HG03025 (cell line): ENCODE measurements at regions not wholly inside any gene's neighbourhood (a gene's known extent, or its start where the extent isn't known, plus 50 kb on each side); places are given as distances from the start of the nearest gene placed in this dataset.
A peak's percentile ranks its signal among the peaks of the same experiment; 100 is the strongest.

Source experiments
- ATAC-seq: cut with Tn5 transposase; IDR thresholded peaks from one replicate; pipeline ENCODE4 v1.9.1; 2021; ENCODE audit warnings: mild to moderate bottlenecking, moderate library complexity; ENCODE audit not compliant: unreplicated experiment, low FRiP score

GRCh38 chr2:217461674-217462073 lies 541.1 kb downstream of the TNS1 start:
- no peak for ATAC-seq

GRCh38 chr2:217459680-217460405 lies 543.0 kb downstream of the TNS1 start:
- no peak for ATAC-seq

- ATAC-seq: no peak
Observed at GRCh38 chr2:217459016-217459415, 543.8 kb downstream of the TNS1 start.

- ATAC-seq: no peak
Observed at GRCh38 chr2:217456016-217456415, 546.8 kb downstream of the TNS1 start.

GRCh38 chr2:217452928-217453327 lies 549.9 kb downstream of the TNS1 start:
- ATAC-seq: no peak

- ATAC-seq: no peak
Observed at GRCh38 chr2:217451666-217452065, 551.1 kb downstream of the TNS1 start.

GRCh38 chr2:217449444-217449843 lies 553.4 kb downstream of the TNS1 start:
- no peak for ATAC-seq

- ATAC-seq: no peak
Observed at GRCh38 chr2:217448860-217449259, 553.9 kb downstream of the TNS1 start.

- no peak for ATAC-seq
Observed at GRCh38 chr2:217445723-217446122, 557.1 kb downstream of the TNS1 start.

- ATAC-seq: peak; percentile 59
Observed at GRCh38 chr2:217444932-217445331, 557.9 kb downstream of the TNS1 start.

GRCh38 chr2:217444509-217444908 lies 558.3 kb downstream of the TNS1 start:
- ATAC-seq: no peak

GRCh38 chr2:217443601-217444000 lies 559.2 kb downstream of the TNS1 start:
- no peak for ATAC-seq

GRCh38 chr2:217440000-217440399 lies 562.8 kb downstream of the TNS1 start:
- no peak for ATAC-seq

- ATAC-seq: peak; percentile 43
Observed at GRCh38 chr2:217438821-217439220, 564.0 kb downstream of the TNS1 start.

- ATAC-seq: no peak
Observed at GRCh38 chr2:217438136-217438535, 564.7 kb downstream of the TNS1 start.

- ATAC-seq: no peak
Observed at GRCh38 chr2:217437290-217437870, 565.4 kb downstream of the TNS1 start.

GRCh38 chr2:217436386-217436785 lies 566.4 kb downstream of the TNS1 start:
- no peak for ATAC-seq

GRCh38 chr2:217434180-217434975 lies 568.4 kb downstream of the TNS1 start:
- peak; percentile 98 for ATAC-seq

GRCh38 chr2:217433522-217433921 lies 569.3 kb downstream of the TNS1 start:
- ATAC-seq: no peak

GRCh38 chr2:217431577-217432269 lies 571.1 kb downstream of the TNS1 start:
- no peak for ATAC-seq
